B cell (primary cell): ENCODE measurements at regions not wholly inside any gene's neighbourhood (a gene's known extent, or its start where the extent isn't known, plus 50 kb on each side); places are given as distances from the start of the nearest gene placed in this dataset.
"Not testable (repeated sequence)": the region's sequence is repeated elsewhere in the genome, so short reads cannot be mapped to it uniquely, and the experiment has no call there.

Experiments used
- EZH2 ChIP-seq: IDR thresholded peaks from 2 replicates; pipeline ENCODE4 v1.6.1; 2012; ENCODE audit warnings: borderline replicate concordance, low read depth, mild to moderate bottlenecking, moderate library complexity, low read length; ENCODE audit not compliant: insufficient read depth, poor library complexity, severe bottlenecking
- TF ChIP-seq, protein P1 (sequence below): fragments of 200-600 bp; IDR thresholded peaks from one replicate; pipeline ENCODE4 v1.8.0; 2022; ENCODE audit warnings: antibody characterized with exemption, mild to moderate bottlenecking

DNA sequence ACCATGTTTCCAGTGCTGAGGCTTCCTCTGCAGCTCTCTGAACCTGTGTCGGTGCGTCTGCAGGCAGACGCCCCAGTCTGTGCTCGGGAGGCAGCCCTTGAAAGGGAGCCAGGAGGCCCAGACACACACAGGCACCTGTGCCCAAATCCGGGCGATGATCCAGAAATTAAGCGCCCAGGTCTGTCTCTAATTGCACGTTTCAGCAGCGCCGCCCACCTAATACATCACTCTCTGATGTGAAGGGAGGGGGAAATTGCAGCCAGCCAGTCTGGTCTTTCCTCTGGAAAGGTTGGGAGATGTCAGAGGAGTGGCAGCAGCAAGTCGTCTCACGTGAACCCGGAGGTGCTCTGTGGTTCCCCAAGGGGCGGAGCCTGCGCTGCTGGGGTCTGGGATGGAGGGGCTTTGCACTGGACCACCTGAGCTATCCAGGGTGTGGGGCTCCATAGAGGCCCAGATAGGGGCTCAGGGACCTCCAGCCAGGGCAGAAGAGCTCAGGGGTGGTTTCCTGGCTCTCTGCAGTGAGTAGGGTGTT, 290.5 kb downstream of the ADGRD1 start:
- TF ChIP-seq, protein P1, sequence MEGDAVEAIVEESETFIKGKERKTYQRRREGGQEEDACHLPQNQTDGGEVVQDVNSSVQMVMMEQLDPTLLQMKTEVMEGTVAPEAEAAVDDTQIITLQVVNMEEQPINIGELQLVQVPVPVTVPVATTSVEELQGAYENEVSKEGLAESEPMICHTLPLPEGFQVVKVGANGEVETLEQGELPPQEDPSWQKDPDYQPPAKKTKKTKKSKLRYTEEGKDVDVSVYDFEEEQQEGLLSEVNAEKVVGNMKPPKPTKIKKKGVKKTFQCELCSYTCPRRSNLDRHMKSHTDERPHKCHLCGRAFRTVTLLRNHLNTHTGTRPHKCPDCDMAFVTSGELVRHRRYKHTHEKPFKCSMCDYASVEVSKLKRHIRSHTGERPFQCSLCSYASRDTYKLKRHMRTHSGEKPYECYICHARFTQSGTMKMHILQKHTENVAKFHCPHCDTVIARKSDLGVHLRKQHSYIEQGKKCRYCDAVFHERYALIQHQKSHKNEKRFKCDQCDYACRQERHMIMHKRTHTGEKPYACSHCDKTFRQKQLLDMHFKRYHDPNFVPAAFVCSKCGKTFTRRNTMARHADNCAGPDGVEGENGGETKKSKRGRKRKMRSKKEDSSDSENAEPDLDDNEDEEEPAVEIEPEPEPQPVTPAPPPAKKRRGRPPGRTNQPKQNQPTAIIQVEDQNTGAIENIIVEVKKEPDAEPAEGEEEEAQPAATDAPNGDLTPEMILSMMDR = not testable (repeated sequence)
- TF ChIP-seq EZH2 = not testable (repeated sequence)
